HG03460 (cell line): ENCODE measurements at regions not wholly inside any gene's neighbourhood (a gene's known extent, or its start where the extent isn't known, plus 50 kb on each side); places are given as distances from the start of the nearest gene placed in this dataset.
A peak's percentile ranks its signal among the peaks of the same experiment; 100 is the strongest.
"Not testable (repeated sequence)": the region's sequence is repeated elsewhere in the genome, so short reads cannot be mapped to it uniquely, and the experiment has no call there.

Source experiments
- ATAC-seq: cut with Tn5 transposase; IDR thresholded peaks from one replicate; pipeline ENCODE4 v1.9.1; 2021; ENCODE audit not compliant: unreplicated experiment

DNA sequence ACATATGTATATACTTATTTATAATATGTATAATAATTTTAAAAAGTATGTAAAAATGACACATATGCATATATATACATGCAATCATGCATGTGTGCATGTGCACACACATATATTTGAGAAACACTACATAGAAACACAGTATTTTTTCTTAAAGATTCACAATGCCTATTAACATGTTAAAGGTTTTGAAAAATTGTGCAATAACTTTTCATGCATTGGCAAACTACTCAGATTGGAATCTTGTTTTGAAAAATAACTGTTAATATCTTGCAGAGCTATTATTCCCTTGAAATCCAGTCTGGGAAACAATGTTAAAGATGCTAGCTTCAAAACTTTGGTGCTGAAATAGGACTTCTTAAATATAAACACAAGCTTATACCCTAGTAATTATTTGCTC, 256.2 kb upstream of the P2RY1 start:
- no peak for ATAC-seq

DNA sequence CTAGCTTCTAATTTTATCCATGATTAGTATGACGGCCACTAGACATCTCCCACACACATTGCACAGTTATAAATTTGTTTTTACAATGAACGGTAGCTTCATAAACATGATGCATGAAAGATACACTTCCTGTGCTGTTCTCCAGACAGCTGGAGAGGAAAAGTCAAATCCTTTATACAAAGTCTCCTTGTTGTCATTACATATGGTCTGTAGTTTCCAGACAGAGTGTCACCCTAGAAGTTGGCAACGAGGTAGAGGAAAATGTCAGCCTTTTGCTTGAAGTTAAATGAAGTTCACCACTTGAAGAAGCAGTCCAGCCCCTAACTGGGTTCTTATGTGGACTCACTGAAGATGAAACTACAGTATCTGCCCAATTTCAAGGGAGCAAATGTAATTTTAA, 253.0 kb upstream of the P2RY1 start:
- no peak for ATAC-seq

DNA sequence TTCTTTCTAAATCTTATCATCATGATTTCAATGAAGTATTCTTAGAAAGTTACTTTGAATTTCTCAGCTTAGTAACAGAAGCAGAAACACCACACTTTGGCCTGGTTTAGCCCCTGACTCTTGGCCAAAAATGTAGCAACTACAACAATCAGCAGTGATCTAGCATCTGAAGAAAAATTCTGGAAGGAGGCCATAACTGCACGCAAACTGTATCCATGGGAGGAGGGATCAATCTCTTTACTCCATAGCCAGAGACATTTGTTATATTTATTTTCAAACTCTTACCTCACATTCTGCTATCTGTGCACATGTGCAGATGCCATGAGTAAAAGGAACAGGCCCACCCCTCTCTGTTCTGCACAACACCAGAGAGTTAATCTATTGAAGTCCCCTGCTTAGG, 251.0 kb upstream of the P2RY1 start:
- ATAC-seq, result no peak

- ATAC-seq, result no peak
Measured at GRCh38 chr3:152586974-152587373, 248.0 kb upstream of the P2RY1 start.

GRCh38 chr3:152587861-152588260, 247.1 kb upstream of the P2RY1 start:
- no peak for ATAC-seq

- ATAC-seq, result no peak
Measured at GRCh38 chr3:152589644-152590043, 245.3 kb upstream of the P2RY1 start.

GRCh38 chr3:152591515-152591914, 243.4 kb upstream of the P2RY1 start:
- no peak for ATAC-seq

DNA sequence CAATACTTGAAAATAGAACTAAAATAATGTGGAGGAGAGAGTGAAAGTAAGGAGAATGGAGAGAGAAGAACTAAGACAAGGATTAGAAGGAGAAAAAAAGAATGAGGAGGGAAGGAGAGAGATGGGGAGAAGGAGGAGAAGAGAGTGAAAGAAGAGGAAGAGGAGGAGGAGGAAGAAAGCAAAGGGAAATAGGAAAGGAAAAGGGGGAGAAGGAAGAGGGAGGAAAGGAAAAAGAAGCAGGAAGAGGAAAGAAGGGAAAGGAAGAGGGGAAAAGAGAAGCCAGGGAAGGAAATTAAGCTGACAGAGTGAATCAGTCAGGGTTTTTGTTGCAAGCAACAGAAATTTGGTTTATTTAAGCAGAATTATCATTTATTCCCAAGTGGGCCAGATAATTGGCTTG, 241.7 kb upstream of the P2RY1 start:
- no peak for ATAC-seq

- peak; percentile 99 for ATAC-seq
Measured at GRCh38 chr3:152595975-152596821, 238.7 kb upstream of the P2RY1 start.

GRCh38 chr3:152596832-152597231, 238.1 kb upstream of the P2RY1 start:
- ATAC-seq, result not testable (repeated sequence)

- ATAC-seq, result no peak
Measured at GRCh38 chr3:152606146-152606545, 228.8 kb upstream of the P2RY1 start.

GRCh38 chr3:152607179-152607578, 227.8 kb upstream of the P2RY1 start:
- no peak for ATAC-seq

- no peak for ATAC-seq
Measured at GRCh38 chr3:152608696-152609594, 226.0 kb upstream of the P2RY1 start.

GRCh38 chr3:152609891-152610290, 225.0 kb upstream of the P2RY1 start:
- no peak for ATAC-seq

DNA sequence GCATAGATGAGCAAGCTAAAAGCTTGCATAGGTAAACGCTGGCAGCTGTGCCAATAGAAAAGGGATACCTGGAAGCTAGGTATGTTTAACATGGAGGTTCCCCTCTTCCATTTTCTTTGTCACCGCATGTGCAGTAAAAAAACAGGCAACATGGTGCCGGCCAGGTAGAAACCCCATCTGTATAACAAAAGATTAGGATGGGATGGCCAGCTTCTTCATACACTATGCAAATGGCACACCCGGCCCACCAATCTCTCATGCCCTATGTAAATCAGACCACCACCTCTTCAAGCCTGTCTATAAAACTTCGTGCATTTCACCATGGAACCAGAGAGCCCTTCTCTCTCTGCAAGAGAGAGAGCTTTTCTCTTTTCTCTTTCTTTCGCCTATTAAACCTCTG, 224.3 kb upstream of the P2RY1 start:
- ATAC-seq, result no peak

DNA sequence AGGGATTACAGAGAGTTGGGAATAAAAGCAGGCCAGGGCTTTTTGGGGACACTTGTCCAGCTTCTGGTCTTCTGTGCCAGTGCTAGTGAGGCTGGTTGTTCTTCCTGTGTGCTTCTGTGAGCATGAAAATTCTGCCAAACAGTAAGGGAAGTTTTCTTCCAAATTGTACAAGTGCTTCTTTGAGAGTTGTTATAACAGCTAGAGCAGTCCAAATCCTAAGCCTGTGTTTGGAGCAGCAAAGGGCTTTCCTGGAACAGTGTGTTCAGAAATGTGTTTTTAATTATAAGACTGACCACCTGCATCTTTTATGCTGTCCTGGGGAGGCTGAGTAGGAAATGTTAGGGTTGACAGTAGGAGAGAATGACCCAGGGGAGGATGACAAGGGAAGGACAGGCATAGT, 223.0 kb upstream of the P2RY1 start:
- ATAC-seq, result no peak

DNA sequence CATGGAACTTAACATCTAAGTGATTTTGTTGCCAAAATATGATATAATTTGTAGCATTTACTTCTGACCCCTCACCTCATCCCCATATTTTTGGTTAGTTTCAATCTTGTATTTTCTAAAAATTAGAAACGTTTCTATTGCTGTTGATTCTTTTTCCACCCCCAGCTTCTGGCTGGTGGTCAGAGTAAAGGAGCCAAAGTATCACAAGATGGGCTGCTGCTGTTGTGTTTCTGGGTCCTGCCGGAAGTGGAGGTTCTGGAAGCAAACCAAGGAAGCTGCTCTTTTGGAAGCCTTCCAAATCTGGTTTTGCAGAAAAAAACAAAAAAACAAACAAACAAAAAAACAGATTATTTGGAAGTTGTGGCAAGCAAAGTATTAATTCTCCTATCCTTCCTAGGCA, 221.1 kb upstream of the P2RY1 start:
- ATAC-seq, result no peak

GRCh38 chr3:152615681-152616080, 219.2 kb upstream of the P2RY1 start:
- ATAC-seq, result no peak

DNA sequence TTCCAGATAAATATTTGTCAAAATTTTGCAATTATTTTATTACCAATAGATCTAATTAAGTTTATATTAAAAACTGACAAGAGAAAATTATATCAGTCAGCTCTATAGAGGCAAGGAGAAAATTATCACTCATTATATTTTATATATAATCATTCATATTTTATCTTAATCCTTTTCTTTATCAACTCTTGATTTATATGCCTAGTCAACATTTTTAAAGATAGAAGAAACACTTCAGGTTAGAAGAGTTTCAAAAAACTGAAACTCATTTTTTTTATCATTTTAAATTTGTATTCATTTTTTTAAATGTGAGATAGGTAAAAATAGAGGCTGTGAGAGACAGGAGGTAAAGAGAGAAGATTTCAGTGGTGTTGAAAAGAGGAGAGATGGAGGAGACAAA, 217.3 kb upstream of the P2RY1 start:
- ATAC-seq, result no peak

DNA sequence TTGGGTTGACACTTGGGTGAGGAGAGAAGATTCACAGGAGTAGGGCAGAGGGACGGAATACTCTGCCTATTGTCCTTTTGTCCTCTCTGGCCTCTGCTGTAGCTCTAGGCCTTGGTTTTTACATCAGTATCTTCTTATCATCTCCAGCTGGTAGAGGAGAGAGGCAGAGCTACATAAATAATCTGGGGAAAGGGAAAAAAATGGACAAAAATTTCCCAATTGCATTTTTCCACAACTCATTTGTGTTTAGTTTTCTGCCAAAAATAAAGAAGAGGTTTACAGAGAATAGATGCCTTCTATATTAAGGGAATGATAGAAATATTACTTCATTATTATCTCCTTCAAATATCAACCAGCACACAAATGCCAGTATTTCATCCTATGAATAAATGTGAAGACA, 216.4 kb upstream of the P2RY1 start:
- no peak for ATAC-seq

GRCh38 chr3:152619691-152620090, 215.2 kb upstream of the P2RY1 start:
- ATAC-seq, result no peak

GRCh38 chr3:152620395-152620794, 214.5 kb upstream of the P2RY1 start:
- no peak for ATAC-seq
